HepG2 (cell line): ENCODE measurements at regions not wholly inside any gene's neighbourhood (a gene's known extent, or its start where the extent isn't known, plus 50 kb on each side); places are given as distances from the start of the nearest gene placed in this dataset.

ENCODE experiments used
- ATAC-seq: fragments of 200-7000 bp; cut with Tn5 transposase; 3 replicates; pipeline ENCODE4 v1.9.1; 2020; ENCODE audit warnings: mild to moderate bottlenecking, moderate library complexity
- BruUV-seq: library from RNA; stranded (reverse); fragments of 400-500 nt; replicated peaks from 2 replicates; lab custom pipeline; 2021; lab: Mats Ljungman, UMichigan
- CTCF ChIA-PET: fragments of 300-600 bp; formaldehyde crosslinking; extraction: SDS; loops from one replicate; lab custom pipeline; 2021; ENCODE audit warnings: low total read pairs, inconsistent platforms, low intra/inter-chr PET ratio; lab: Yijun Ruan, JAX
- POLR2A ChIA-PET: fragments of 350-600 bp; sonication (Branson Sonifier 250); formaldehyde crosslinking; loops from one replicate; lab custom pipeline; 2020; ENCODE audit warnings: antibody characterized with exemption, inconsistent platforms; lab: Yijun Ruan, JAX
- DNase-seq: peaks from one replicate; pipeline ENCODE4 v3.0.0-alpha.2; 2015; ENCODE audit warnings: low spot score
- FAIRE-seq: peaks from 3 replicates; lab custom pipeline; 2011; peaks lifted over from hg19 to GRCh38; lab: Jason Lieb, UNC
- H2AFZ ChIP-seq: one replicate; pipeline ENCODE4 v1.6.1; 2011; ENCODE audit warnings: low read length, inconsistent platforms
- H3K27ac ChIP-seq: fragments of 300-600 bp; 3 replicates; pipeline ENCODE4 v1.8.0; 2011; ENCODE audit warnings: mixed run types, mild to moderate bottlenecking, mixed read lengths, low read length, inconsistent platforms; ENCODE audit not compliant: insufficient read depth; ENCODE audit errors: extremely low read length
- H3K27me3 ChIP-seq, 2 experiments: fragments of 200-600 bp in 1 of 2; 2 replicates in 1 of 2; 3 replicates in 1 of 2; pipeline versions ENCODE4 v1.6.0 to v1.8.0; 2011; ENCODE audit warnings: low read length in 2 of 2, mild to moderate bottlenecking in 2 of 2, moderate library complexity in 2 of 2, inconsistent platforms in 1 of 2; ENCODE audit not compliant: insufficient read depth in 2 of 2, control insufficient read depth in 1 of 2
- H3K36me3 ChIP-seq, 2 experiments: fragments of 200-600 bp in 1 of 2; replicated peaks in 1 of 2; 2 replicates in 1 of 2; 3 replicates in 1 of 2; pipeline versions ENCODE4 v1.5.1 to v1.8.0; 2011; ENCODE audit warnings: low read length in 2 of 2, inconsistent platforms in 1 of 2; ENCODE audit not compliant: insufficient read depth in 2 of 2, control insufficient read depth in 1 of 2
- H3K4me1 ChIP-seq: 2 replicates; pipeline ENCODE4 v1.5.1; 2012; ENCODE audit warnings: low read length, inconsistent platforms; ENCODE audit not compliant: insufficient read depth
- H3K4me2 ChIP-seq: 2 replicates; pipeline ENCODE4 v1.6.0; 2011; ENCODE audit warnings: low read depth, low read length, inconsistent platforms
- H3K4me3 ChIP-seq, 3 experiments: fragments of 200-600 bp in 1 of 3; sonication (generic), shearing (Covaris generic) in 1 of 3; replicated peaks in 1 of 3; 2 replicates each; pipeline ENCODE4 v1.5.1; 2011 to 2016; ENCODE audit warnings: low read length in 3 of 3, inconsistent platforms in 2 of 3, low read depth in 2 of 3, mild to moderate bottlenecking in 2 of 3, control low read depth in 1 of 3, mixed read lengths in 1 of 3; ENCODE audit not compliant: insufficient read depth in 1 of 3
- H3K79me2 ChIP-seq: one replicate; pipeline ENCODE4 v1.6.1; 2011; ENCODE audit warnings: low read length, inconsistent platforms; ENCODE audit not compliant: insufficient read depth
- H3K9ac ChIP-seq: 2 replicates; pipeline ENCODE4 v1.6.0; 2011; ENCODE audit warnings: mild to moderate bottlenecking, low read depth, low read length, inconsistent platforms; ENCODE audit not compliant: insufficient read depth
- H3K9me3 ChIP-seq: 2 replicates; pipeline ENCODE4 v1.5.1; 2012; ENCODE audit warnings: mild to moderate bottlenecking, low read length
- H4K20me1 ChIP-seq: 2 replicates; pipeline ENCODE4 v1.6.0; 2011; ENCODE audit warnings: inconsistent platforms, mild to moderate bottlenecking, low read length, moderate library complexity; ENCODE audit not compliant: insufficient read depth
- CERS6 ChIP-seq: sonication (generic); formaldehyde crosslinking; IDR thresholded peaks from 2 replicates; pipeline ENCODE4 v1.5.0; 2020; ENCODE audit warnings: missing genetic modification reagents
- NPAS2 ChIP-seq: sonication (generic); formaldehyde crosslinking; IDR thresholded peaks from 2 replicates; pipeline ENCODE4 v1.8.0; 2022; ENCODE audit warnings: mild to moderate bottlenecking, missing genetic modification reagents, borderline replicate concordance
- PATZ1 ChIP-seq: sonication (generic); formaldehyde crosslinking; IDR thresholded peaks from 2 replicates; pipeline ENCODE4 v1.4.0; 2020; ENCODE audit warnings: missing genetic modification reagents
- ZBTB8A ChIP-seq: sonication (generic); formaldehyde crosslinking; IDR thresholded peaks from 2 replicates; pipeline ENCODE4 v1.4.0; 2020; ENCODE audit warnings: mild to moderate bottlenecking, low read depth, missing genetic modification reagents, borderline replicate concordance
- ZNF263 ChIP-seq: sonication (generic); formaldehyde crosslinking; IDR thresholded peaks from 2 replicates; pipeline ENCODE4 v1.4.0; 2020; ENCODE audit warnings: missing genetic modification reagents
- ZSCAN12 ChIP-seq: sonication (generic); formaldehyde crosslinking; IDR thresholded peaks from 2 replicates; pipeline ENCODE4 v1.9.0; 2021; ENCODE audit warnings: mild to moderate bottlenecking, missing genetic modification reagents
- WGBS: methylation state at CpG from one replicate; pipeline ENCODE4 v1.1.6; 2017; ENCODE audit warnings: low lambda C conversion rate; 5-methylcytosine and 5-hydroxymethylcytosine counted together
- in situ Hi-C: cut with HindIII; loops from 2 replicates; pipeline ENCODE4 v1.10.0; 2017; ENCODE audit warnings: low pct_unique_long_range_greater_than_20kb; ENCODE audit not compliant: extremely low pct_ligation_motif_present
- intact Hi-C: fragments of 100-400 bp; cut with micrococcal nuclease; formaldehyde crosslinking; loops from one replicate; pipeline ENCODE4 v1.10.0; 2022; ENCODE audit not compliant: unreplicated experiment

GRCh38 chr6:98358173-98358572 is 476.2 kb upstream of the POU3F2 start (continued):
- TF ChIP-seq PATZ1 (CRISPR knock-in tag) (no peak), CERS6 (CRISPR knock-in tag) (no peak)

- Histone ChIP-seq H3K4me1 (no peaks in the 10 kb centered on the region), H3K4me2 (no peak overlapping the region), H3K79me2 (no peaks in the 10 kb centered on the region), H3K27ac (no peak overlapping the region), H3K9ac (no peak overlapping the region), H2AFZ (no peak overlapping the region), H3K27me3 (no peaks in the 10 kb centered on the region), H4K20me1 (no peaks in the 10 kb centered on the region), H3K36me3 (no peaks in the 10 kb centered on the region), H3K4me3 (no peak overlapping the region), H3K9me3 (no peaks in the 10 kb centered on the region)
- BruUV-seq: no TSS peak
- in situ Hi-C loops: no loop called here
- ATAC-seq (no peak), DNase-seq (no peak), FAIRE-seq (no peak)
- TF ChIP-seq NPAS2 (CRISPR knock-in tag): no peak
- TF ChIP-seq ZNF263 (CRISPR knock-in tag): no peak
- no peak for TF ChIP-seq ZBTB8A (CRISPR knock-in tag)
- TF ChIP-seq ZSCAN12 (CRISPR knock-in tag): no peak
- POLR2A ChIA-PET: no interaction called here
- intact Hi-C loops: no loop called here
- CTCF ChIA-PET: no interaction called here
- WGBS: 18% methylated on average over 6 of the region's 6 CpGs
Observed at GRCh38 chr6:98366371-98366770, 468.0 kb upstream of the POU3F2 start.
